Ishikawa (cell line): ENCODE measurements at regions not wholly inside any gene's neighbourhood (a gene's known extent, or its start where the extent isn't known, plus 50 kb on each side); places are given as distances from the start of the nearest gene placed in this dataset.

Experiments
- CREB1 ChIP-seq: IDR thresholded peaks from 2 replicates; pipeline ENCODE4 v1.6.1; 2012; ENCODE audit warnings: low read depth
- EP300 ChIP-seq: IDR thresholded peaks from 2 replicates; pipeline ENCODE4 v1.6.1; 2012; ENCODE audit warnings: borderline replicate concordance
- MAX ChIP-seq: IDR thresholded peaks from 2 replicates; pipeline ENCODE4 v1.6.1; 2012
- RAD21 ChIP-seq: IDR thresholded peaks from 2 replicates; pipeline ENCODE4 v1.6.1; 2012; ENCODE audit warnings: low read depth
- TAF1 ChIP-seq: IDR thresholded peaks from 2 replicates; pipeline ENCODE4 v1.6.1; 2012; ENCODE audit warnings: low read depth, mild to moderate bottlenecking
- TEAD4 ChIP-seq: IDR thresholded peaks from 2 replicates; pipeline ENCODE4 v1.6.1; 2012
- YY1 ChIP-seq: IDR thresholded peaks from 2 replicates; pipeline ENCODE4 v1.6.1; 2012; ENCODE audit warnings: low read depth

- TF ChIP-seq MAX = no peak
- no peak for TF ChIP-seq TEAD4
- no peak for TF ChIP-seq YY1
- no peak for TF ChIP-seq TAF1
- no peak for TF ChIP-seq EP300
- TF ChIP-seq CREB1 = no peak
- TF ChIP-seq RAD21 = no peak
Observed at GRCh38 chr5:72644296-72644695, 137.1 kb upstream of the ZNF366 start.
